ENCODE measurements at regions not wholly inside any gene's neighbourhood (a gene's known extent, or its start where the extent isn't known, plus 50 kb on each side); places are given as distances from the start of the nearest gene placed in this dataset.

DNA sequence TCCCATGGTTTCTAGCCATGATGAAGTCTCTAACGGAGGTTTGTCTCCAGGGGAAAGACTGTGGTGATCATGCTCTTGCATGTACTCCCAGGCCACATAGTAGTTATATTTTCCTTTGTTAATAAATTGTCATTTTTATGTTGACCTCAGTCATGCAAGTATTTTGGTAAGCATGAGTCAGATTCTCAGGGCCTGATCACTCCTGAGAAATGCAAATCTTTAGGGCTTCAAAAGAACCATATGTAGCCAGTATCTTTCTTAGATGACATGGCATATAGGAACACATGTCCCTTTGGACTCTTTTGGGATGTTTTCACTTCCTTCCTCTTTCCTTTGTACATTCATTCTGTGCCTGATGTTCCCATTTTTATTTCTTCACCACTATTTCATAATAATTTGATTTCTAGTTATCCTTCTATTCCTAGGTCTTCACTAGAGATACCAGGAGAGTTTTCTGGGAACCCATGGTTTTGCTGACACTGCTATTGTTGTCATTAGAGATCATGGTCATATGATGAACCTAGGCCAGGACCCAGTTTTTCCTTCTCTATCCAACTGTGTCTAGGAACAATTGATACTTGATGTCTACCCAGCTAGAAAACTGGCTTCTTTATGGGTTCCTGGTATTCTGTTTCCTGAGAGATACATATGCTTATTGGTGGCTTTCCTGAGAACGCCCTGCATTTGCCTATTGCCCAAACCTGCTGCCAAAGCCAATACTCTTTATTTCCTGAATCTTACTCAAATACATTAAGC, 248.1 kb upstream of the NREP start:
- Histone ChIP-seq H3K27me3 (no peaks in the 10 kb centered on the region), H3K4me1 (peaks cover 0 to 18% (median 7%) of the 10 kb centered on the region in 4 donors), H3K27ac (no peak overlapping the region), H3K4me3 (no peak overlapping the region), H3K36me3 (no peaks in the 10 kb centered on the region), H3K9me3 (no peaks in the 10 kb centered on the region)
- DNase-seq, result no peak
- TF ChIP-seq, protein P1, sequence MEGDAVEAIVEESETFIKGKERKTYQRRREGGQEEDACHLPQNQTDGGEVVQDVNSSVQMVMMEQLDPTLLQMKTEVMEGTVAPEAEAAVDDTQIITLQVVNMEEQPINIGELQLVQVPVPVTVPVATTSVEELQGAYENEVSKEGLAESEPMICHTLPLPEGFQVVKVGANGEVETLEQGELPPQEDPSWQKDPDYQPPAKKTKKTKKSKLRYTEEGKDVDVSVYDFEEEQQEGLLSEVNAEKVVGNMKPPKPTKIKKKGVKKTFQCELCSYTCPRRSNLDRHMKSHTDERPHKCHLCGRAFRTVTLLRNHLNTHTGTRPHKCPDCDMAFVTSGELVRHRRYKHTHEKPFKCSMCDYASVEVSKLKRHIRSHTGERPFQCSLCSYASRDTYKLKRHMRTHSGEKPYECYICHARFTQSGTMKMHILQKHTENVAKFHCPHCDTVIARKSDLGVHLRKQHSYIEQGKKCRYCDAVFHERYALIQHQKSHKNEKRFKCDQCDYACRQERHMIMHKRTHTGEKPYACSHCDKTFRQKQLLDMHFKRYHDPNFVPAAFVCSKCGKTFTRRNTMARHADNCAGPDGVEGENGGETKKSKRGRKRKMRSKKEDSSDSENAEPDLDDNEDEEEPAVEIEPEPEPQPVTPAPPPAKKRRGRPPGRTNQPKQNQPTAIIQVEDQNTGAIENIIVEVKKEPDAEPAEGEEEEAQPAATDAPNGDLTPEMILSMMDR (IDR thresholded peaks at IDR 0.05), result no peak
- intact Hi-C loops (cut with DNase I; ENCODE audit: low total_unique reads), result no loop called here

DNA sequence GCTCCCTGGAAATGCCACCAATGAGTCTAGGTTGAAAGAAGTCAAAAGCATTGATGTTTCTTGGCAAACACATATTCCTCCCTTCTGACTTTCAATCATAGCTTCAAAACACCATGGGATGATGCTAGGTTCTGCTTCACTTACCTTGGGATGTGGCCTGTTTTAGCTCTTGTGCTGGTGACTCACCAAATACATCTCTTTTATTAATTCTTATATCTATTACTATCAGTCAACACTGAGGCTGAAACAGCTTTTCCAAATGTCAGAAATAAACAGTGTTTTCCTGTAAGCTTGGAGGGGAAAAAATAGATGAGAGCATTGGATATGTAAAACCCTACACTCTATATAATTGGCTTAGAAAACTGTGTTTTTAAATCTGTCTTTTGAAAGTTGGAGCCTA, 245.4 kb upstream of the NREP start:
- Histone ChIP-seq H3K4me1 (peaks cover 0 to 18% (median 7%) of the 10 kb centered on the region in 4 donors), H3K4me3 (no peak overlapping the region), H3K27me3 (no peaks in the 10 kb centered on the region), H3K27ac (no peak overlapping the region), H3K9me3 (no peaks in the 10 kb centered on the region), H3K36me3 (no peaks in the 10 kb centered on the region)
- intact Hi-C loops (cut with DNase I; ENCODE audit: low total_unique reads), result no loop called here
- TF ChIP-seq, protein P1 (IDR thresholded peaks at IDR 0.05), result no peak
- DNase-seq, result no peak

DNA sequence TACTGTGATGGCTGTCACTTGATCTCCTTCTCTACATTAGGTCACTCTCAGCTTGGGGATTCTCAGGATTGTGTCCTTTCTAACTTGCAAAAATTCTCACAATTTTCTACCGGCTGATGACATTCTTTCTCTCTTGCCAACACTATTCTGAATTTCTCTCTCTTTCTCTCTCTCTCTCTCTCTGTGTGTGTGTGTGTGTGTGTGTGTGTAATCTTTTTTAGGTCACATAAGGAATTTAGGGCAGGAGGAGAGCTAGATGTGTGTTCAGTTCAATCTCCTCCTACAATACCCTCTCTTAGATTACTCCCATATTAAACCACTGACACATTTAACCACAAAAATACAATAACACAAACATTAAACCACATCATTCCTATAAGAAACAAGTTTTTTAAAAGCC, 242.3 kb upstream of the NREP start:
- intact Hi-C loops (cut with DNase I; ENCODE audit: low total_unique reads), result no loop called here
- H3K27ac ChIP-seq, result no peak overlapping the region
- H3K27me3 ChIP-seq, result no peaks in the 10 kb centered on the region
- H3K4me3 ChIP-seq, result no peak overlapping the region
- no peaks in the 10 kb centered on the region for H3K36me3 ChIP-seq
- H3K4me1 ChIP-seq, result no peaks in the 10 kb centered on the region
- DNase-seq, result no peak
- H3K9me3 ChIP-seq, result no peaks in the 10 kb centered on the region
- TF ChIP-seq, protein P1 (IDR thresholded peaks at IDR 0.05), result no peak

DNA sequence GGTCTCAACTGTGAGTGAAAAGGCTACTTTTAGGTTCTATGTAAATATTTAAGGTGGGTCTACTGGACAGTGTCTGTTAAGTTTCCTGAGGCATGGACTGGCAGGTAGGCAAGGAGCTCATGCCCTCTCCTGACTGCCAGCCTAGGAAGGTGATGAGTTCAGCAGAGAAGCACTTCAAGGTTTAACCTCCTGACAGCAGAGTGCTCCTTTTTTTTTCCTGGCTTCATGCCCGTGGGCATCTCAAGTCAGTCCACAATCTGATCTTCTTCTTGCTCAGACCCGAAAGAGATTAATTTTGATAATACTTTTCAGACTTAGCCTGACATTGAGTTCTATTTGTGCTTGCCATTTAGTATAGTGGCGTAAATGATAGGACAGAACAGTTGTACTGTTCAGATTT, 241.9 kb upstream of the NREP start:
- Histone ChIP-seq H3K9me3 (no peaks in the 10 kb centered on the region), H3K4me1 (no peaks in the 10 kb centered on the region), H3K4me3 (no peak overlapping the region), H3K27ac (no peak overlapping the region), H3K36me3 (no peaks in the 10 kb centered on the region), H3K27me3 (no peaks in the 10 kb centered on the region)
- intact Hi-C loops (cut with DNase I; ENCODE audit: low total_unique reads), result no loop called here
- TF ChIP-seq, protein P1 (IDR thresholded peaks at IDR 0.05), result no peak
- no peak for DNase-seq

DNA sequence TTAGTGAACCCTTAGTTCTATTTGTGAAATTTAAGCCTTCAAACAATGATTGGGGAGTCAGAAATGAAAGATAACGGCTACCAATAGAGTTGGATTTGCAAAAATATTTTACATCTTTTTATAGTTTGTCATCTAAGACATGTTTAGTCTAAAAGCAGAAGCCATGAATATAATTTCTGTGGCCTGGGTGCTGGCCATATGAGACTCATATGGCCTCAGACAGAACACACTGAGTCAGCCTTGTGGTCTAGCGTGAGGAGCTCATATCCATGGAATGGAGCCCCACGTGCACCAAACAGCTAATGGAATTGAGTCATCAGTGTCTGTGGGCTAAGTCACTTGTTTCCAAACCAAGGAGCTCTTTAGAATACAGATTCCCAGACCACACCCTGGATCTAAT, 240.7 kb upstream of the NREP start:
- no peak for DNase-seq
- H3K27ac ChIP-seq, result no peak overlapping the region
- no peaks in the 10 kb centered on the region for H3K27me3 ChIP-seq
- intact Hi-C loops (cut with DNase I; ENCODE audit: low total_unique reads), result no loop called here
- TF ChIP-seq, protein P1 (IDR thresholded peaks at IDR 0.05), result no peak
- H3K4me3 ChIP-seq, result no peak overlapping the region
- no peaks in the 10 kb centered on the region for H3K9me3 ChIP-seq
- no peaks in the 10 kb centered on the region for H3K4me1 ChIP-seq
- no peaks in the 10 kb centered on the region for H3K36me3 ChIP-seq
